ENCODE measurements at regions not wholly inside any gene's neighbourhood (a gene's known extent, or its start where the extent isn't known, plus 50 kb on each side); places are given as distances from the start of the nearest gene placed in this dataset.

- intact Hi-C loops (cut with micrococcal nuclease): no loop called here
- Histone ChIP-seq H3K4me2 (ENCODE audit: low read length) (no peak overlapping the region), H3K9me3 (ENCODE audit: control insufficient read depth in 1 of 2, insufficient read depth in 1 of 2, low read depth in 1 of 2, low read length in 2 of 2) (no peaks in the 10 kb centered on the region), H4K20me1 (ENCODE audit: insufficient read depth) (no peaks in the 10 kb centered on the region), H3K4me3 (replicated peaks in 1 of 2; ENCODE audit: low read depth in 1 of 2, low read length in 2 of 2) (no peak overlapping the region), H3K4me1 (ENCODE audit: control insufficient read depth in 1 of 2, insufficient read depth in 2 of 2, low read length in 2 of 2) (no peaks in the 10 kb centered on the region), H3K79me2 (ENCODE audit: insufficient read depth, low read length) (no peaks in the 10 kb centered on the region), H3K36me3 (ENCODE audit: control insufficient read depth in 1 of 2, insufficient read depth in 2 of 2, low read length in 2 of 2) (no peaks in the 10 kb centered on the region), H2AFZ (ENCODE audit: low read depth, low read length, poor library complexity, severe bottlenecking) (no peak overlapping the region), H3K27ac (ENCODE audit: low read depth, low read length) (no peak overlapping the region), H3K9me2 (ENCODE audit: insufficient read depth) (no peaks in the 10 kb centered on the region), H3K9ac (ENCODE audit: low read length) (no peak overlapping the region), H3K27me3 (ENCODE audit: insufficient read depth, low read length) (no peaks in the 10 kb centered on the region)
- ATAC-seq (no peak), DNase-seq (ENCODE audit: low read depth, low spot score) (no peak)
- ChIA-PET POLR2A (no interaction called here), RAD21 (ENCODE audit: low non-redundant PET in 1 of 2, low total read pairs in 2 of 2, uncharacterized antibody in 2 of 2, unreplicated experiment in 2 of 2) (no interaction called here), CTCF (no interaction called here)
- TF ChIP-seq POLR2A (IDR thresholded peaks at IDR 0.05; ENCODE audit: borderline replicate concordance, extremely low read depth, insufficient read depth, insufficient read length) (no peak), EZH2phosphoT487 (IDR thresholded peaks at IDR 0.05; ENCODE audit: borderline replicate concordance) (no peak), TCF7L2 (IDR thresholded peaks at IDR 0.05; ENCODE audit: borderline replicate concordance, extremely low read depth, insufficient read depth, insufficient read length) (no peak), YY1 (IDR thresholded peaks at IDR 0.05; ENCODE audit: extremely low read depth, insufficient replicate concordance, low read depth, low read length) (no peak), SRF (IDR thresholded peaks at IDR 0.05; ENCODE audit: low read depth) (no peak), ATF3 (IDR thresholded peaks at IDR 0.05) (no peak), ELF1 (IDR thresholded peaks at IDR 0.05; ENCODE audit: borderline replicate concordance, low read depth) (no peak), ZBTB33 (IDR thresholded peaks at IDR 0.05; ENCODE audit: extremely low read depth, insufficient replicate concordance, low read length) (no peak)
- no TSS peak for BruUV-seq (replicated peaks)
Measured at GRCh38 chr3:164912916-164913315, 165.4 kb downstream of the SI start.

Data from HCT116 (cell line).